ENCODE measurements at regions not wholly inside any gene's neighbourhood (a gene's known extent, or its start where the extent isn't known, plus 50 kb on each side); places are given as distances from the start of the nearest gene placed in this dataset.

GRCh38 chr17:34107019-34107418 lies 148.1 kb upstream of the CCL2 start:
- TF ChIP-seq PATZ1 (CRISPR knock-in tag; IDR thresholded peaks at IDR 0.05; ENCODE audit: borderline replicate concordance) (no peak), ARNTL (CRISPR knock-in tag; IDR thresholded peaks at IDR 0.05; ENCODE audit: borderline replicate concordance, low read depth) (no peak), ZNF70 (CRISPR knock-in tag; IDR thresholded peaks at IDR 0.05) (no peak), TOX (CRISPR knock-in tag; IDR thresholded peaks at IDR 0.05; ENCODE audit: borderline replicate concordance) (no peak), CREB5 (CRISPR knock-in tag; IDR thresholded peaks at IDR 0.05; ENCODE audit: low read depth) (no peak), RARB (CRISPR knock-in tag; IDR thresholded peaks at IDR 0.05) (no peak), ZC3H10 (CRISPR knock-in tag; IDR thresholded peaks at IDR 0.05) (no peak), TSHZ2 (CRISPR knock-in tag; IDR thresholded peaks at IDR 0.05) (no peak), TCF4 (CRISPR knock-in tag; IDR thresholded peaks at IDR 0.05; ENCODE audit: borderline replicate concordance) (no peak), ZFP3 (CRISPR knock-in tag; IDR thresholded peaks at IDR 0.05) (no peak), GLIS3 (CRISPR knock-in tag; IDR thresholded peaks at IDR 0.05) (no peak), SNAI2 (CRISPR knock-in tag; IDR thresholded peaks at IDR 0.05) (no peak), CSDC2 (CRISPR knock-in tag; IDR thresholded peaks at IDR 0.05) (no peak)
